HG03378 (cell line): ENCODE measurements at regions not wholly inside any gene's neighbourhood (a gene's known extent, or its start where the extent isn't known, plus 50 kb on each side); places are given as distances from the start of the nearest gene placed in this dataset.
A peak's percentile ranks its signal among the peaks of the same experiment; 100 is the strongest.
"Not testable (repeated sequence)": the region's sequence is repeated elsewhere in the genome, so short reads cannot be mapped to it uniquely, and the experiment has no call there.

Experiments used
- ATAC-seq: cut with Tn5 transposase; IDR thresholded peaks from one replicate; pipeline ENCODE4 v1.9.1; 2021; ENCODE audit warnings: mild to moderate bottlenecking, moderate library complexity; ENCODE audit not compliant: unreplicated experiment

- ATAC-seq, result no peak
These were observed 170.4 kb upstream of the THSD7A start for GRCh38 chr7:12002428-12002827.

GRCh38 chr7:12004581-12004980 is 172.6 kb upstream of the THSD7A start:
- ATAC-seq, result no peak

GRCh38 chr7:12007576-12007975 is 175.6 kb upstream of the THSD7A start:
- no peak for ATAC-seq

- no peak for ATAC-seq
These were observed 182.0 kb upstream of the THSD7A start for GRCh38 chr7:12013983-12014382.

- ATAC-seq, result no peak
These were observed 184.4 kb upstream of the THSD7A start for GRCh38 chr7:12016439-12016838.

GRCh38 chr7:12017046-12017445 is 185.0 kb upstream of the THSD7A start:
- no peak for ATAC-seq

- not testable (repeated sequence) for ATAC-seq
These were observed 189.1 kb upstream of the TMEM106B start for GRCh38 chr7:12022011-12022410.

GRCh38 chr7:12025246-12025645 is 185.8 kb upstream of the TMEM106B start:
- ATAC-seq, result no peak

- ATAC-seq, result no peak
These were observed 182.6 kb upstream of the TMEM106B start for GRCh38 chr7:12028508-12028907.

GRCh38 chr7:12030116-12030515 is 181.0 kb upstream of the TMEM106B start:
- ATAC-seq, result no peak

GRCh38 chr7:12031186-12031585 is 179.9 kb upstream of the TMEM106B start:
- ATAC-seq, result no peak

- no peak for ATAC-seq
These were observed 179.5 kb upstream of the TMEM106B start for GRCh38 chr7:12031638-12032037.

- ATAC-seq, result no peak
These were observed 178.9 kb upstream of the TMEM106B start for GRCh38 chr7:12032146-12032545.

GRCh38 chr7:12043457-12043856 is 167.6 kb upstream of the TMEM106B start:
- ATAC-seq, result not testable (repeated sequence)

GRCh38 chr7:12052211-12052610 is 158.9 kb upstream of the TMEM106B start:
- no peak for ATAC-seq

GRCh38 chr7:12053561-12053960 is 157.5 kb upstream of the TMEM106B start:
- no peak for ATAC-seq

GRCh38 chr7:12054830-12055229 is 156.3 kb upstream of the TMEM106B start:
- no peak for ATAC-seq

- ATAC-seq, result no peak
These were observed 154.7 kb upstream of the TMEM106B start for GRCh38 chr7:12056381-12056780.

- ATAC-seq, result no peak
These were observed 154.1 kb upstream of the TMEM106B start for GRCh38 chr7:12056977-12057376.

GRCh38 chr7:12062062-12062461 is 149.0 kb upstream of the TMEM106B start:
- peak; percentile 47 for ATAC-seq

- no peak for ATAC-seq
These were observed 146.4 kb upstream of the TMEM106B start for GRCh38 chr7:12064586-12065127.

GRCh38 chr7:12066004-12066403 is 145.1 kb upstream of the TMEM106B start:
- no peak for ATAC-seq

- peak; percentile 41 for ATAC-seq
These were observed 144.6 kb upstream of the TMEM106B start for GRCh38 chr7:12066521-12066920.
